Upper lobe of right lung (tissue), 1 donor: ENCODE measurements at regions not wholly inside any gene's neighbourhood (a gene's known extent, or its start where the extent isn't known, plus 50 kb on each side); places are given as distances from the start of the nearest gene placed in this dataset.

ENCODE experiments used
- ATAC-seq: fragments of 200-7000 bp; cut with Tn5 transposase; one replicate; pipeline ENCODE4 v1.9.1; 2020; ENCODE audit warnings: mild to moderate bottlenecking, moderate library complexity
- DNase-seq: peaks from one replicate; pipeline ENCODE4 v3.0.0-alpha.2; 2020
- H3K27ac ChIP-seq: fragments of 200-600 bp; one replicate; pipeline ENCODE4 v1.8.0; 2022
- H3K27me3 ChIP-seq: fragments of 200-600 bp; one replicate; pipeline ENCODE4 v1.8.0; 2022; ENCODE audit warnings: mild to moderate bottlenecking
- H3K36me3 ChIP-seq: fragments of 200-600 bp; one replicate; pipeline ENCODE4 v1.8.0; 2022
- H3K4me1 ChIP-seq: fragments of 200-600 bp; one replicate; pipeline ENCODE4 v1.8.0; 2022
- H3K4me3 ChIP-seq: fragments of 200-600 bp; one replicate; pipeline ENCODE4 v1.8.0; 2022; ENCODE audit warnings: mild to moderate bottlenecking
- H3K9me3 ChIP-seq: fragments of 200-600 bp; one replicate; pipeline ENCODE4 v1.8.0; 2022
- intact Hi-C: fragments of 100-400 bp; cut with DNase I; formaldehyde crosslinking; loops from one replicate; pipeline ENCODE4 v1.11.0; 2022
- TF ChIP-seq, protein P1 (sequence below): fragments of 200-600 bp; IDR thresholded peaks from one replicate; pipeline ENCODE4 v1.8.0; 2022; ENCODE audit warnings: antibody characterized with exemption
- donor health status: DM: no; HTN: yes; CAD: no; lungs with severe emphysema.

DNA sequence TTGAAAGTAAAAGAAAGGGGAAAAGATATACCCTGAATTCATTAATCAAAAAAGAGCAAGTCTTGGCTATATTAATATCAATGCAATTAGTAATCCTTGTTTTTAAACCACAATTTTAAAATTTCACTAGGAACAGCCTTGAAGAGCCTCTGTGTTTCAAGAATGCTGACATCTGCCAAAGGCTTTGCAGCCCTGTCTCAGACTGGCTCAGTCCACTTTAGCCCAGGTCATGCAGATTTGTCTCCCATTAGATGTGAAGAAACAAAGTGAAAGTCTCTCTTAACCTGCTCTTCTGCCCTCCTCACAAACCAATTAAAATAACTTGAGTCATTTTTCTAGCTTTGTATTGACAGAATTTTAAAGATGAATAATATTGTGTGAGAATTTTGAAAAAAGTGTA lies 102.7 kb upstream of the CARMIL1 start:
- no peaks in the 10 kb centered on the region for H3K27me3 ChIP-seq
- TF ChIP-seq, protein P1, sequence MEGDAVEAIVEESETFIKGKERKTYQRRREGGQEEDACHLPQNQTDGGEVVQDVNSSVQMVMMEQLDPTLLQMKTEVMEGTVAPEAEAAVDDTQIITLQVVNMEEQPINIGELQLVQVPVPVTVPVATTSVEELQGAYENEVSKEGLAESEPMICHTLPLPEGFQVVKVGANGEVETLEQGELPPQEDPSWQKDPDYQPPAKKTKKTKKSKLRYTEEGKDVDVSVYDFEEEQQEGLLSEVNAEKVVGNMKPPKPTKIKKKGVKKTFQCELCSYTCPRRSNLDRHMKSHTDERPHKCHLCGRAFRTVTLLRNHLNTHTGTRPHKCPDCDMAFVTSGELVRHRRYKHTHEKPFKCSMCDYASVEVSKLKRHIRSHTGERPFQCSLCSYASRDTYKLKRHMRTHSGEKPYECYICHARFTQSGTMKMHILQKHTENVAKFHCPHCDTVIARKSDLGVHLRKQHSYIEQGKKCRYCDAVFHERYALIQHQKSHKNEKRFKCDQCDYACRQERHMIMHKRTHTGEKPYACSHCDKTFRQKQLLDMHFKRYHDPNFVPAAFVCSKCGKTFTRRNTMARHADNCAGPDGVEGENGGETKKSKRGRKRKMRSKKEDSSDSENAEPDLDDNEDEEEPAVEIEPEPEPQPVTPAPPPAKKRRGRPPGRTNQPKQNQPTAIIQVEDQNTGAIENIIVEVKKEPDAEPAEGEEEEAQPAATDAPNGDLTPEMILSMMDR, result no peak
- peaks cover 43% of the 10 kb centered on the region for H3K4me1 ChIP-seq
- no peak overlapping the region for H3K27ac ChIP-seq
- DNase-seq (no peak), ATAC-seq (no peak)
- no peaks in the 10 kb centered on the region for H3K36me3 ChIP-seq
- no peaks in the 10 kb centered on the region for H3K9me3 ChIP-seq
- no peak overlapping the region for H3K4me3 ChIP-seq
- intact Hi-C loops, result no loop called here

DNA sequence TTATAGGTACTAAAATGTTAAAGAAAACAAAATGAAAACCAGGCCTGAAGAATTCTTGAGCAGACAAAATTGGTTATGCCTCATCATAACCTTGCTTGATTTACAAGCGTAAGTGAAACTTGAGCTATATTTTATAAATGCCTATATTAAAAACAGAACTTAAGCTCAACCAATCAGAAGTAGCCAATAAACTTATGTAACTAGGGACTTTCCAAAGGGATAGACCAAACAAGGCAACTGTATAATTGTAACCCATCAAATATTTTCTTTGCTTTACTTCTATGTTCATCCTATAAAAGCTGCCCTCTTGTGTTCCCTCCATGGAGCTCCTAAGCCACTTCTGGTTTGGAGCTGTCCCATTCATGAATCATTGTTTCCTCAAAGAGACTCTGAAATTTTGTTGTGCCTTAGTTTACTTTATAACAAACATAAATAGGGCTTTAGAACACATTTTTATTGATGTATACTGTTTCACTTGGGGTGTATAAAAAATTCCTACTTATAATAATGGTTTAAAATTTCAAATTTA lies 101.6 kb upstream of the CARMIL1 start:
- Histone ChIP-seq H3K9me3 (no peaks in the 10 kb centered on the region), H3K27ac (no peak overlapping the region), H3K36me3 (no peaks in the 10 kb centered on the region), H3K4me3 (no peak overlapping the region), H3K4me1 (peaks cover 43% of the 10 kb centered on the region), H3K27me3 (no peaks in the 10 kb centered on the region)
- TF ChIP-seq, protein P1, result no peak
- DNase-seq (no peak), ATAC-seq (no peak)
- intact Hi-C loops, result no loop called here

DNA sequence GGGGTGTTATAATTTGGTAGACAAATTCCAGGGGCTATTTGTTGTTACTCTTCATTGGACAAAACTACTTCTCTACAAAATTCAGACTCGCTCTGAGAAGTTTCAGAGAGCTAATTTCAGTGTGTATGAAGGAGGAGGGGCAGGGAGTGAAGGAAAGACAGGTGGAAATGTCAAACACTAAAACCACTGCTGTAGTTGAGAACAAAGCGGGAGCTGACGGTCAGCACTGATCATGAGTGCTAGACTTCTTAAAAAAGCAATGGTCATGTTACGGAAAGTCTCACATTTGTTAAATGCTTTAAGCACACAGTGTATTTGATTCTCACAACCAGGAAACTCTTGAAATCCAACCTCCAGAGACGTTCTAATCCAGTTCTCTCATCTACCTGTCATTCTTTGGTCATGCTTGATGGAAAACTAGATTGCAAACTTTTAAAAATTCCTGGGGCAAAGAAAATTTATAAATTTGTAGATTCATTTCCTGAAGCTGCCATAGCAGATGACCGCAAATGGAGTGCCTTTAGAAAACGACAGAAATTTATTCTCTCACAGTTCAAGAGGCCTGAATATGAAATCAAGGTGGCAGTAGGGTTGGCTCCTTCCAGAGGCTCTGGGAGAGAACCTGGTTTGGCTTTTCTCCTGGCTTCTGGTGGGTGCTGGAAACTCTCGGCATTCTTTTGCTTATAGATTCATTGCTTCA lies 100.7 kb upstream of the CARMIL1 start:
- intact Hi-C loops, result no loop called here
- H3K9me3 ChIP-seq, result no peaks in the 10 kb centered on the region
- no peak overlapping the region for H3K4me3 ChIP-seq
- H3K4me1 ChIP-seq, result peaks cover 37% of the 10 kb centered on the region
- no peaks in the 10 kb centered on the region for H3K36me3 ChIP-seq
- TF ChIP-seq, protein P1, result no peak
- no peaks in the 10 kb centered on the region for H3K27me3 ChIP-seq
- DNase-seq (no peak), ATAC-seq (no peak)
- peak overlapping the region; percentile 70 for H3K27ac ChIP-seq

DNA sequence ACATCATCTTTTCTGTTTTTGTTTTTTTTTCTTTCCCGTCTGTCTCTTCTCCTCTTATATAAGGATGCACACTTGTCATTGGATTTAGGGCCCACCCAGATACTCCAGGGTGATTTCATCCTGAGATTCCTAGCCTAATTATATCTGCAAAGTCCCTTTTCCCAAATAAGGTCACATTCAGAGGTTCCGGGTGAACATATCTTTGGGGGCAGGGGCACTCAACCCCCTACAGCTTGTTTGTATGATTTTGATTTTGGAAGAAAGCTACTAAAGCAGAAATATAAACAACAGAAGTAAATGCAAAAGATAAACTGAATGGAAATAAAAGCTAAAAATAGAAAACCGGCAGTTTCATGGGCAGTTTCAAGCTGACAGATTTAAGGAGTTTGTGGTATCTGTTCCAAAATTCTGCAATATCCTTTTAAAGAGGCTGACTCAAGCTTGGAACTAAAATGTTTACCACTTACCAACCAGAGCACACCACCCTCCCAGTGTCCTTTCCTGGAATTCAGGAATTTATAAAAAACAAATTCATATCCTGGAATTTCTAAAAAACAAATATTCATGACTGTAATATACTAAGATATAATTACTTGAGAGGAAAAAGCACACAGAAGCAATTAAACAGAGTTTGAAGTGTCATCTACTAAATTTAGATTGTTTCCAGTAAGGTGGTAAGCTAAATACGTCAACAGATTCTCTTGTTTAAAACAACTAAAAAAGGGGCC lies 100.0 kb upstream of the CARMIL1 start:
- ATAC-seq (peak; percentile 38), DNase-seq (no peak)
- H3K4me3 ChIP-seq, result no peak overlapping the region
- no peaks in the 10 kb centered on the region for H3K27me3 ChIP-seq
- TF ChIP-seq, protein P1, result no peak
- peaks cover 30% of the 10 kb centered on the region for H3K4me1 ChIP-seq
- no peaks in the 10 kb centered on the region for H3K9me3 ChIP-seq
- H3K27ac ChIP-seq, result peak overlapping the region; percentile 70
- H3K36me3 ChIP-seq, result no peaks in the 10 kb centered on the region
- intact Hi-C loops, result no loop called here

DNA sequence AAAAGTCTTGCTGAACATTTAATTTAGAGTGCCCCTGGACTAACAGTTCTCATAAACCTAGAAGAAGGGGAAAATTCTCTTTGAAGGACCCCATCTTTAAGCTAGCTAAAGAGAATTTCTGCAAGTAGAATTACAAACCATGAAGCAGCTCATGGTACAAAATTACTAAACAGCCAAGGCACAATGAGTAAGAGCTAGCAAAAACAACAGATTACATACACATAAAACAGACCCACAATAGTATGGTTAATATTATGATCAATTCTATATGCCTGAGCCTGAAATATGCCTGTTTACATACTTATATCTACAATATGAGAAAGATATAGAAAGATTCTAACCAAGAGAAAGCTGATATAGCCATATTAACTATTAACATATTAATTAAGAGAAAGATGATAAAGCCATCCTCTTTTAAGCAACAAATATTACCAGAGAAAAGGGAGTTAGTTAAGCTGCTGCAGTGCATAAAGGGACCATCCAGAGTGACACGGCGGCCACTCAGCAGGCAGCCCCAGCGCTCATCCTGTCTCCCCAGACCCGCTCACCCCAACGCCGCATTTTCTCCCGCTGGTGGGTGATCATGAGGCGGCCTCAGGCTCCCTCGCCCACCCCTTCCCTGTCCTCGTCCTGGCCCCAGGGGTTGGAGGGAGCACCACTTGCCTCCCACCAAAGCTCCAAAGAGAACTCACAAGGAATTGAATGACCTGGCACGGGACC lies 98.4 kb upstream of the CARMIL1 start:
- no peak for DNase-seq
- no peak overlapping the region for H3K27ac ChIP-seq
- no peaks in the 10 kb centered on the region for H3K36me3 ChIP-seq
- intact Hi-C loops, result no loop called here
- H3K4me1 ChIP-seq, result peaks cover 21% of the 10 kb centered on the region
- TF ChIP-seq, protein P1, result no peak
- no peaks in the 10 kb centered on the region for H3K9me3 ChIP-seq
- no peaks in the 10 kb centered on the region for H3K27me3 ChIP-seq
- ATAC-seq, result peak; percentile 48
- no peak overlapping the region for H3K4me3 ChIP-seq
